ENCODE measurements at regions not wholly inside any gene's neighbourhood (a gene's known extent, or its start where the extent isn't known, plus 50 kb on each side); places are given as distances from the start of the nearest gene placed in this dataset.

DNA sequence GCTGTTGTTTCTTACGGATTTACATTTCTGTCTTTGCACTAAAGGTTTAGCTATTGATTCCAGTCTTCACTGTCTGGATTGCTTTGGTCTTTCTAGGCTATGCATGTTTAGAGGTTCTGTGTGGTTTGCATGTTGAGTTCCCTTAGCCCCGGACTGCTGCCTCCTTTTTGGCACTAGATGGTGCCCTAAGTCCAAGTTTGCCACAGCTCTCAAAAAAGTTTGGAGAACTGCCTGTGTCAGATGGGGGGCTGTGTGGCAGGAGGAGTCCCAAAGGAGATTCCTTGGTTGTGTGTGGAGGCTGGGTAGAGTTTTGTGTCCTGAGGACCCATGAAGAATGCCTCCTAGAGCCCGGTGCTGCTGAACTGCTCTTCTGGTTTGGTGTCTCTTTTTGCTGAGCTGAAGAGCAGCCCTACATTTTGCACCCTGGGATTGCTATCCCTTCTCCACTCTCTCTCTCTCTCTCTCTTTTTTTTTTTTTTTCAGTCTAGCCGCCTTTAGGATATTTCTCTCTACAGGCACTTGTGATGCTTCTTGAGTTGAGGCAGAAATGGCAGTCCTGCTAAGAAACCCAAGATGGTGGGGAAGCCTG, 74.4 kb downstream of the PTGS2 start:
- H3K27me3 ChIP-seq (ENCODE audit: control insufficient read depth, insufficient read depth, low read length), result no peaks in the 10 kb centered on the region
- H3K4me3 ChIP-seq (ENCODE audit: low read length in 3 of 3), result no peak overlapping the region
- H3K27ac ChIP-seq (ENCODE audit: low read depth in 2 of 2, low read length in 2 of 2), result no peak overlapping the region
- no peaks in the 10 kb centered on the region for H3K9me3 ChIP-seq (ENCODE audit: control insufficient read depth in 2 of 3, insufficient read depth in 1 of 3, low read length in 3 of 3)
- intact Hi-C loops (cut with DNase I), result loop anchor here (10.0 kb wide), 1 partner anchor 379 kb away; no protein-coding TSS in a partner anchor
- TF ChIP-seq, protein P1, sequence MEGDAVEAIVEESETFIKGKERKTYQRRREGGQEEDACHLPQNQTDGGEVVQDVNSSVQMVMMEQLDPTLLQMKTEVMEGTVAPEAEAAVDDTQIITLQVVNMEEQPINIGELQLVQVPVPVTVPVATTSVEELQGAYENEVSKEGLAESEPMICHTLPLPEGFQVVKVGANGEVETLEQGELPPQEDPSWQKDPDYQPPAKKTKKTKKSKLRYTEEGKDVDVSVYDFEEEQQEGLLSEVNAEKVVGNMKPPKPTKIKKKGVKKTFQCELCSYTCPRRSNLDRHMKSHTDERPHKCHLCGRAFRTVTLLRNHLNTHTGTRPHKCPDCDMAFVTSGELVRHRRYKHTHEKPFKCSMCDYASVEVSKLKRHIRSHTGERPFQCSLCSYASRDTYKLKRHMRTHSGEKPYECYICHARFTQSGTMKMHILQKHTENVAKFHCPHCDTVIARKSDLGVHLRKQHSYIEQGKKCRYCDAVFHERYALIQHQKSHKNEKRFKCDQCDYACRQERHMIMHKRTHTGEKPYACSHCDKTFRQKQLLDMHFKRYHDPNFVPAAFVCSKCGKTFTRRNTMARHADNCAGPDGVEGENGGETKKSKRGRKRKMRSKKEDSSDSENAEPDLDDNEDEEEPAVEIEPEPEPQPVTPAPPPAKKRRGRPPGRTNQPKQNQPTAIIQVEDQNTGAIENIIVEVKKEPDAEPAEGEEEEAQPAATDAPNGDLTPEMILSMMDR (IDR thresholded peaks at IDR 0.05; ENCODE audit: borderline replicate concordance, extremely low read depth, insufficient read depth), result peak; percentile 61
- H3K36me3 ChIP-seq (ENCODE audit: control insufficient read depth in 2 of 3, insufficient read depth in 3 of 3, low read length in 3 of 3), result no peaks in the 10 kb centered on the region
- DNase-seq, result peak in 3 of 5 donors; percentile 24 to 50 (median 27)
- FAIRE-seq, result no peak
- no peak overlapping the region for H3K9ac ChIP-seq (ENCODE audit: low read length in 3 of 3)
- H3K4me1 ChIP-seq (ENCODE audit: control insufficient read depth in 2 of 3, insufficient read depth in 2 of 3, low read depth in 1 of 3, low read length in 3 of 3), result no peaks in the 10 kb centered on the region

DNA sequence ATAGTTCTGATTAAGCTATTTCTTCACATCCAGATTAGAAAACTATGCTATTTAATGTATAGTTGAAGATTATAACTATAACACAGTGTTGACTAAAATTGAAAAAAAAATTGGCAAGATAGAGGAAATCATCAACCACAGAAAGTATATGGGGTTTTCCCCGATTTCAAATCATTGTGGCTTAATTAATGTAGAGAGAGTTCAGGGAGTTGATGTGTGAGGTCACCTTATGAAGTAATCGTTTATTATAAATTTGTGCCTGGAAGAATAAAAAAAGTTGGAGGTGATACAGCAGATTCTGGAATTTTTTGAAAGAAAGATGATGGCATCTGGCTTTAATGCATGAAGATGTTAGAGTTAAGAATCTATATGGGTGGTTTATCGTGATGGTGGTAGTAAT, 84.3 kb downstream of the PTGS2 start:
- Histone ChIP-seq H3K9ac (ENCODE audit: low read length in 3 of 3) (no peak overlapping the region), H3K27me3 (ENCODE audit: control insufficient read depth, insufficient read depth, low read length) (no peaks in the 10 kb centered on the region), H3K9me3 (ENCODE audit: control insufficient read depth in 2 of 3, insufficient read depth in 1 of 3, low read length in 3 of 3) (peaks cover 0 to 19% (median 0%) of the 10 kb centered on the region in 3 donors), H3K4me1 (ENCODE audit: control insufficient read depth in 2 of 3, insufficient read depth in 2 of 3, low read depth in 1 of 3, low read length in 3 of 3) (no peaks in the 10 kb centered on the region), H3K27ac (ENCODE audit: low read depth in 2 of 2, low read length in 2 of 2) (no peak overlapping the region), H3K36me3 (ENCODE audit: control insufficient read depth in 2 of 3, insufficient read depth in 3 of 3, low read length in 3 of 3) (no peaks in the 10 kb centered on the region), H3K4me3 (ENCODE audit: low read length in 3 of 3) (no peak overlapping the region)
- intact Hi-C loops (cut with DNase I), result no loop called here
- TF ChIP-seq, protein P1 (IDR thresholded peaks at IDR 0.05; ENCODE audit: borderline replicate concordance, extremely low read depth, insufficient read depth), result no peak
- DNase-seq (no peak), FAIRE-seq (no peak)

GRCh38 chr1:186578325-186579016, 101.8 kb downstream of the PTGS2 start:
- H3K36me3 ChIP-seq (ENCODE audit: control insufficient read depth in 2 of 3, insufficient read depth in 3 of 3, low read length in 3 of 3), result no peaks in the 10 kb centered on the region
- FAIRE-seq, result no peak
- H3K27ac ChIP-seq (ENCODE audit: low read depth in 2 of 2, low read length in 2 of 2), result no peak overlapping the region
- no peak for DNase-seq
- no peaks in the 10 kb centered on the region for H3K9me3 ChIP-seq (ENCODE audit: control insufficient read depth in 2 of 3, insufficient read depth in 1 of 3, low read length in 3 of 3)
- TF ChIP-seq, protein P1 (IDR thresholded peaks at IDR 0.05; ENCODE audit: borderline replicate concordance, extremely low read depth, insufficient read depth), result no peak
- no peaks in the 10 kb centered on the region for H3K27me3 ChIP-seq (ENCODE audit: control insufficient read depth, insufficient read depth, low read length)
- no peaks in the 10 kb centered on the region for H3K4me1 ChIP-seq (ENCODE audit: control insufficient read depth in 2 of 3, insufficient read depth in 2 of 3, low read depth in 1 of 3, low read length in 3 of 3)
- H3K9ac ChIP-seq (ENCODE audit: low read length in 3 of 3), result no peak overlapping the region
- intact Hi-C loops (cut with DNase I), result no loop called here
- no peak overlapping the region for H3K4me3 ChIP-seq (ENCODE audit: low read length in 3 of 3)
